T-helper 22 cell (primary cell): ENCODE measurements at regions not wholly inside any gene's neighbourhood (a gene's known extent, or its start where the extent isn't known, plus 50 kb on each side); places are given as distances from the start of the nearest gene placed in this dataset.

Experiments
- DNase-seq: peaks from one replicate; pipeline ENCODE4 v3.0.0-alpha.2; 2020; ENCODE audit warnings: low read depth

GRCh38 chr9:113741886-113742854, 133.9 kb upstream of the ZNF618 start:
- no peak for DNase-seq

GRCh38 chr9:113742878-113743277, 133.2 kb upstream of the ZNF618 start:
- no peak for DNase-seq

GRCh38 chr9:113746486-113746885, 129.6 kb upstream of the ZNF618 start:
- DNase-seq, result no peak

GRCh38 chr9:113748135-113748534, 128.0 kb upstream of the ZNF618 start:
- DNase-seq, result no peak

- DNase-seq, result no peak
Observed at GRCh38 chr9:113753398-113754119, 122.5 kb upstream of the ZNF618 start.

GRCh38 chr9:113754739-113755138, 121.4 kb upstream of the ZNF618 start:
- DNase-seq, result no peak

GRCh38 chr9:113755433-113755832, 120.7 kb upstream of the ZNF618 start:
- no peak for DNase-seq

- no peak for DNase-seq
Observed at GRCh38 chr9:113756476-113757192, 119.5 kb upstream of the ZNF618 start.

GRCh38 chr9:113763429-113763828, 112.7 kb upstream of the ZNF618 start:
- DNase-seq, result no peak

GRCh38 chr9:113764572-113764971, 111.5 kb upstream of the ZNF618 start:
- DNase-seq, result no peak

GRCh38 chr9:113769412-113769811, 106.7 kb upstream of the ZNF618 start:
- DNase-seq, result no peak

- DNase-seq, result no peak
Observed at GRCh38 chr9:113770396-113770795, 105.7 kb upstream of the ZNF618 start.

- no peak for DNase-seq
Observed at GRCh38 chr9:113771199-113771598, 104.9 kb upstream of the ZNF618 start.

GRCh38 chr9:113772121-113772810, 103.8 kb upstream of the ZNF618 start:
- no peak for DNase-seq

- DNase-seq, result no peak
Observed at GRCh38 chr9:113774963-113775362, 101.1 kb upstream of the ZNF618 start.

GRCh38 chr9:113775749-113776148, 100.4 kb upstream of the ZNF618 start:
- DNase-seq, result no peak

GRCh38 chr9:113776194-113776593, 99.9 kb upstream of the ZNF618 start:
- DNase-seq, result no peak

GRCh38 chr9:113781381-113781780, 94.7 kb upstream of the ZNF618 start:
- DNase-seq, result no peak

- DNase-seq, result no peak
Observed at GRCh38 chr9:113781896-113782295, 94.2 kb upstream of the ZNF618 start.

- no peak for DNase-seq
Observed at GRCh38 chr9:113783475-113783874, 92.6 kb upstream of the ZNF618 start.

- no peak for DNase-seq
Observed at GRCh38 chr9:113785334-113785733, 90.8 kb upstream of the ZNF618 start.

- no peak for DNase-seq
Observed at GRCh38 chr9:113786071-113786470, 90.0 kb upstream of the ZNF618 start.
